RWPE2 (cell line): ENCODE measurements at regions not wholly inside any gene's neighbourhood (a gene's known extent, or its start where the extent isn't known, plus 50 kb on each side); places are given as distances from the start of the nearest gene placed in this dataset.
"Not testable (repeated sequence)": the region's sequence is repeated elsewhere in the genome, so short reads cannot be mapped to it uniquely, and the experiment has no call there.

ENCODE experiments used
- ATAC-seq: fragments of 200-7000 bp; cut with Tn5 transposase; 3 replicates; pipeline ENCODE4 v1.9.1; 2021; ENCODE audit warnings: low read depth
- DNase-seq: peaks from one replicate; pipeline ENCODE4 v3.0.0-alpha.2; 2020; ENCODE audit warnings: low spot score
- H3K27ac ChIP-seq: fragments of 450-650 bp; 2 replicates; pipeline ENCODE4 v1.5.1; 2017; ENCODE audit warnings: mild to moderate bottlenecking; ENCODE audit not compliant: poor library complexity, severe bottlenecking
- H3K27me3 ChIP-seq: fragments of 250-450 bp; sonication (Bioruptor Pico); 2 replicates; pipeline ENCODE4 v1.5.1; 2021; ENCODE audit warnings: mild to moderate bottlenecking, moderate library complexity; ENCODE audit not compliant: insufficient read depth, poor library complexity, severe bottlenecking
- H3K36me3 ChIP-seq: fragments of 250-450 bp; sonication (Bioruptor Pico); 2 replicates; pipeline ENCODE4 v1.5.1; 2020; ENCODE audit warnings: low read depth, mild to moderate bottlenecking, moderate library complexity
- H3K4me1 ChIP-seq: fragments of 250-450 bp; sonication (Bioruptor Pico); 2 replicates; pipeline ENCODE4 v1.5.1; 2021; ENCODE audit warnings: mild to moderate bottlenecking, moderate library complexity; ENCODE audit not compliant: insufficient read depth, poor library complexity, severe bottlenecking
- H3K4me3 ChIP-seq: fragments of 250-450 bp; sonication (Bioruptor Pico); 2 replicates; pipeline ENCODE4 v1.5.1; 2021; ENCODE audit warnings: mild to moderate bottlenecking, moderate library complexity; ENCODE audit not compliant: severe bottlenecking
- H3K9me3 ChIP-seq: fragments of 250-450 bp; sonication (Bioruptor Pico); 2 replicates; pipeline ENCODE4 v1.5.1; 2021; ENCODE audit warnings: mild to moderate bottlenecking, moderate library complexity; ENCODE audit not compliant: severe bottlenecking
- TF ChIP-seq, protein P1 (sequence below): fragments of 450-650 bp; IDR thresholded peaks from one replicate; pipeline ENCODE4 v1.5.1; 2017; ENCODE audit warnings: mild to moderate bottlenecking, moderate library complexity; ENCODE audit not compliant: poor library complexity, severe bottlenecking

DNA sequence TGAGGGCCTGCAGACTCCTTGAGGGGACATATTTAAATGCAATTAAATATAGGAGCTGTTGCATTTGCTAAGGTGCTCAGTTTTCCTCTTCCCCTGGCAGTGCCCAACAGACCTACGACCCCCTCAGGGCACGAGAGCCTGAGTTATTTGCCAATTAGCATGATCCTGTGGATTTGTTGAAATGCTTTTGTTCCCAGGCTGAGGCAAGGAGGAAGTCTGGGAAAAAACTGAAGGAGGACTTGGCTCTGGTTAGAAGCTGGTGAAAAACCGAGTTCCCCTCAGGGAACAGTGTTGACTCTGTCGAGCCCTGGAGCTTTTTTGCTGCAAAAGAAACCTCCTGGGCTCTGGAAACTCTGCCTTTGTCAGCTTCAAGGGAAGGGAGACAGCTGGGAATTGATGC lies 103.6 kb upstream of the SHB start:
- no peaks in the 10 kb centered on the region for H3K4me1 ChIP-seq
- H3K27me3 ChIP-seq, result no peaks in the 10 kb centered on the region
- TF ChIP-seq, protein P1, sequence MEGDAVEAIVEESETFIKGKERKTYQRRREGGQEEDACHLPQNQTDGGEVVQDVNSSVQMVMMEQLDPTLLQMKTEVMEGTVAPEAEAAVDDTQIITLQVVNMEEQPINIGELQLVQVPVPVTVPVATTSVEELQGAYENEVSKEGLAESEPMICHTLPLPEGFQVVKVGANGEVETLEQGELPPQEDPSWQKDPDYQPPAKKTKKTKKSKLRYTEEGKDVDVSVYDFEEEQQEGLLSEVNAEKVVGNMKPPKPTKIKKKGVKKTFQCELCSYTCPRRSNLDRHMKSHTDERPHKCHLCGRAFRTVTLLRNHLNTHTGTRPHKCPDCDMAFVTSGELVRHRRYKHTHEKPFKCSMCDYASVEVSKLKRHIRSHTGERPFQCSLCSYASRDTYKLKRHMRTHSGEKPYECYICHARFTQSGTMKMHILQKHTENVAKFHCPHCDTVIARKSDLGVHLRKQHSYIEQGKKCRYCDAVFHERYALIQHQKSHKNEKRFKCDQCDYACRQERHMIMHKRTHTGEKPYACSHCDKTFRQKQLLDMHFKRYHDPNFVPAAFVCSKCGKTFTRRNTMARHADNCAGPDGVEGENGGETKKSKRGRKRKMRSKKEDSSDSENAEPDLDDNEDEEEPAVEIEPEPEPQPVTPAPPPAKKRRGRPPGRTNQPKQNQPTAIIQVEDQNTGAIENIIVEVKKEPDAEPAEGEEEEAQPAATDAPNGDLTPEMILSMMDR, result no peak
- peaks cover 10% of the 10 kb centered on the region for H3K9me3 ChIP-seq
- no peak for ATAC-seq
- H3K36me3 ChIP-seq, result no peaks in the 10 kb centered on the region
- H3K27ac ChIP-seq, result no peak overlapping the region
- no peak overlapping the region for H3K4me3 ChIP-seq
- no peak for DNase-seq

DNA sequence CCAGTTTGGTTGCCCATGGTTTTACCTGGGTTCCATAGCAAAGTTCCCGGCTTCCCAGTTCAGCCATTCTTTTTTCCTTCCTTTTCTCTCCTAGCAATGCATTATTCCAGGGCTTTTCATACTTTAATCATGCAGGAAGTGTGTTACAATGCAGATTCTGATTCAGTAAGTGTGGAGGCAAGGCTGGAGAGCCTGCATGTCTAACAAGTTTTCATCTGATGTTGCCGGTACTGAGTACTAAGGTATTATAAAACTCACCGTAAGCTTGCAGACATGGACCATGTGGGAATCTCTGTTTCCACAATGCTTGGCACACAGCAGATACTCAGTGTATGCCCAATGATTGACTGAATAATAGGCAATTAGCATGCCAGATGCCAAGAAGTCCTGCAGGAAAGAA lies 102.9 kb upstream of the SHB start:
- ATAC-seq (no peak), DNase-seq (no peak)
- Histone ChIP-seq H3K36me3 (no peaks in the 10 kb centered on the region), H3K9me3 (peaks cover 10% of the 10 kb centered on the region), H3K4me1 (no peaks in the 10 kb centered on the region), H3K27ac (no peak overlapping the region), H3K4me3 (no peak overlapping the region), H3K27me3 (no peaks in the 10 kb centered on the region)
- TF ChIP-seq, protein P1, result no peak

DNA sequence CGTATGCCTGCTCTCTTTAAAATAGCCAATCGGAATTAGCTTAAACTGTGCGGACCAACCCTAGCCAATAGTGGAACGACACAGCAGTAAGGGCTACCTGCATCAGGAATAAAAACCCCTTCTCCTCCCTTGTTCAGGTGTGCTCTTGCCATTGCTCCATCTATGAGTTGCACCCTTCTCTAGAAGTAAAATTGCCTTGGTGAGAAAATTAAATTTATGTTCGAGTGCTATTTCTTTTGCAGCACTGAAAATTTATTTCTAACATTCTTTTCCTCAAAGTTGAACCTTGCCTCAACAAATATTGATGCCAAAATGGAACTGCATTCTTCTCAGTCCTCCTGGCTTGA lies 102.5 kb upstream of the SHB start:
- DNase-seq (no peak), ATAC-seq (no peak)
- TF ChIP-seq, protein P1, result no peak
- no peak overlapping the region for H3K4me3 ChIP-seq
- no peaks in the 10 kb centered on the region for H3K4me1 ChIP-seq
- H3K27me3 ChIP-seq, result no peaks in the 10 kb centered on the region
- no peaks in the 10 kb centered on the region for H3K36me3 ChIP-seq
- H3K9me3 ChIP-seq, result peaks cover 10% of the 10 kb centered on the region
- H3K27ac ChIP-seq, result peak overlapping the region; percentile 65

DNA sequence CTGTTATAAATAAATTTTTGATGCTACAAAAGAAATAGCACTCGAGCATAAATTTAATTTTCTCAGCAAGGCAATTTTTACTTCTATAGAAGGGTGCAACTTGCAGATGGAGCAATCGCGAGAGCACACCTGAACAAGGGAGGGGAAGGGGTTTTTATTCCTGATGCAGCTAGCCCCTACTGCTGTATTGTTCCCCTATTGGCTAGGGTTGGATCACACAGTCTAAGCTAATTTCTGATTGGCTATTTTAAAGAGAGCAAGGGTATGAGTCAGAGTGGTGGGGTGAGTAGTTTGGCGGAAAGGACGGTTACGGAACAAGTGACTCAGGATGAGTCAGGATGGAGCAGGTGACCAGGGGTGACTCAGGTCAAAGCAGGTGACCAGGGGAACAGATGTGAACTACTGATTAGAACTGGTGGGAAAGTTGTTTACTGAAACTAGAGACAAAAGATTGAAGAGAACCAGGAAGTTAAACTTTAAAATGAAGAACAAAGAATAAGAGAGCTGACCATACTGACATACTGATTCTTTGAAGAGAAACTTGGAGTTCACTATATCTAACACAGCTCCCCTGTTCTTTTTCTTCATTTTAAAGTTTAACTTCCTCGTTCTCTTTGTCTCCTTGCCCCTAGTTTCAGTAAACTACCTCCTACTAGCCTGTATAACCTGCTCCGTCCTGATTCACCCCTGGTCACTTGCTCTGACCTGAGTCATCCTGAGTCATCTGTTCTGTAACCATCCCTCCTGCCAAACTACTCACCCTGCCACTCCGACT lies 101.9 kb upstream of the SHB start:
- not testable (repeated sequence) for DNase-seq, H3K4me3 ChIP-seq, H3K27me3 ChIP-seq, H3K36me3 ChIP-seq, H3K4me1 ChIP-seq
- Histone ChIP-seq H3K9me3 (peaks cover 10% of the 10 kb centered on the region), H3K27ac (peak overlapping the region; percentile 65)
- ATAC-seq, result peak; percentile 77

DNA sequence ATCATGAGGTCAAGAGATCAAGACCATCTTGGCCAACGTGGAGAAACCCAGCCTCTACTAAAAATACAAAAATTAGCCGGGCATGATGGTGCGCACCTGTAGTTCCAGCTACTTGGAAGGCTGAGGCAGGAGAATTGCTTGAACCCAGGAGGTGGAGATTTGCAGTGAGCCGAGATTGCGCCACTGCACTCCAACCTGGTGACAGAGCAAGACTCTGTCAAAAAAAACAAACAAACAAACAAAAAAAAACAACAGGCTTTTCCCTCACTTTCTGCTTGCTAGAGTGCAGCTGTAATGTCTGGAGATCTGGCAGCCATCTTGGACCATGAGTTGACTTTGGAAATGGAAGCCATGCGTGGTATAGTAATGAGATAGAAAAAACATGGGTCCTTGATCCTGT lies 101.1 kb upstream of the SHB start:
- not testable (repeated sequence) for DNase-seq, H3K36me3 ChIP-seq, ATAC-seq, H3K4me1 ChIP-seq, H3K4me3 ChIP-seq, H3K27me3 ChIP-seq
- Histone ChIP-seq H3K9me3 (peaks cover 10% of the 10 kb centered on the region), H3K27ac (peak overlapping the region; percentile 65)

DNA sequence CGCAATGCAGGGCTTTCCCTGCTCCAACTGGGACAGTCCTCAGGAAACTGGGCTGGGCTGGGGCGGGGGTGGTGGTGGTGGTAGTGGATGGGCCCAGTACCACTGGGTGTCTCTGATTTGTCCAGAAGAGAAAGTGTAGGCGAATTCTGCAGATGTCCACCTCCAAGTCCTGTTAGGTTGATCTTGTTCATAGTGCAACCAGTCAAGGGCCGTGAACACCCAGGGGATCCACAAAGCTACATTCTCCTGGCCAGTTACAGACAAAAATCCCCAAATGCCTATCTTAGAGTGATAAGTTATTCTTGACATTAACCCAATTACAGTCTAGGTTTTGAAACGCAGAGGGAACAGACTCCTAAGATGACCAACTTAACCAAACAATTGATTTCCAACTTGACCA lies 97.5 kb upstream of the SHB start:
- H3K27me3 ChIP-seq, result no peaks in the 10 kb centered on the region
- DNase-seq, result no peak

More for the DNA sequence above, 97.5 kb upstream of the SHB start:
- Histone ChIP-seq H3K36me3 (no peaks in the 10 kb centered on the region), H3K4me3 (no peak overlapping the region), H3K9me3 (peaks cover 10% of the 10 kb centered on the region), H3K4me1 (no peaks in the 10 kb centered on the region), H3K27ac (no peak overlapping the region)
- ATAC-seq, result no peak
- TF ChIP-seq, protein P1, result no peak
